MM.1S (cell line): ENCODE measurements at regions not wholly inside any gene's neighbourhood (a gene's known extent, or its start where the extent isn't known, plus 50 kb on each side); places are given as distances from the start of the nearest gene placed in this dataset.

ENCODE experiments used
- DNase-seq: peaks from one replicate; pipeline ENCODE4 v3.0.0-alpha.2; 2015
- H2AFZ ChIP-seq: fragments of 300-600 bp; sonication (generic); 2 replicates; pipeline ENCODE4 v1.6.0; 2016; ENCODE audit warnings: antibody characterized with exemption, low read length
- H3F3A ChIP-seq: fragments of 300-600 bp; sonication (generic); 2 replicates; pipeline ENCODE4 v1.6.1; 2016; ENCODE audit warnings: mild to moderate bottlenecking, antibody characterized with exemption, low read length, moderate library complexity, mixed read lengths; ENCODE audit not compliant: insufficient read depth
- H3K27ac ChIP-seq: fragments of 300-600 bp; sonication (generic); 2 replicates; pipeline ENCODE4 v1.5.1; 2016; ENCODE audit warnings: mild to moderate bottlenecking, low read length
- H3K27me3 ChIP-seq: fragments of 300-600 bp; sonication (generic); replicated peaks from 2 replicates; pipeline ENCODE4 v1.6.0; 2016; ENCODE audit warnings: low read length; ENCODE audit not compliant: insufficient read depth
- H3K36me3 ChIP-seq: fragments of 300-600 bp; sonication (generic); replicated peaks from 2 replicates; pipeline ENCODE4 v1.6.1; 2016; ENCODE audit warnings: mild to moderate bottlenecking, low read length, mixed read lengths; ENCODE audit not compliant: insufficient read depth
- H3K4me1 ChIP-seq: fragments of 300-600 bp; sonication (generic); 2 replicates; pipeline ENCODE4 v1.6.1; 2016; ENCODE audit warnings: low read length, mixed read lengths
- H3K4me2 ChIP-seq: fragments of 300-600 bp; sonication (generic); 2 replicates; pipeline ENCODE4 v1.6.0; 2016; ENCODE audit warnings: low read depth, low read length
- H3K4me3 ChIP-seq: fragments of 300-600 bp; sonication (generic); 2 replicates; pipeline ENCODE4 v1.5.1; 2016; ENCODE audit warnings: low read length, mixed read lengths
- H3K79me2 ChIP-seq: fragments of 300-600 bp; sonication (generic); 2 replicates; pipeline ENCODE4 v1.6.1; 2016; ENCODE audit warnings: mixed run types, low read length, mixed read lengths
- H3K9ac ChIP-seq: fragments of 300-600 bp; sonication (generic); 2 replicates; pipeline ENCODE4 v1.6.1; 2016; ENCODE audit warnings: low read length, mixed read lengths
- H3K9me2 ChIP-seq: fragments of 300-600 bp; sonication (generic); replicated peaks from 2 replicates; pipeline ENCODE4 v1.6.1; 2016; ENCODE audit warnings: mild to moderate bottlenecking, low read length, mixed read lengths; ENCODE audit not compliant: insufficient read depth
- H3K9me3 ChIP-seq: fragments of 300-600 bp; sonication (generic); replicated peaks from 2 replicates; pipeline ENCODE4 v1.6.1; 2016; ENCODE audit warnings: mild to moderate bottlenecking, low read length, mixed read lengths; ENCODE audit not compliant: insufficient read depth
- H4K20me1 ChIP-seq: fragments of 300-600 bp; sonication (generic); 2 replicates; pipeline ENCODE4 v1.6.1; 2016; ENCODE audit warnings: mild to moderate bottlenecking, low read length, moderate library complexity, mixed read lengths; ENCODE audit not compliant: insufficient read depth
- EZH2 ChIP-seq: fragments of 300-600 bp; sonication (generic); optimal IDR thresholded peaks from 2 replicates; pipeline ENCODE3; 2017; ENCODE audit warnings: low read depth, mild to moderate bottlenecking, antibody characterized with exemption, low read length, mixed read lengths
- EZH2phosphoT487 ChIP-seq: fragments of 300-600 bp; sonication (generic); IDR thresholded peaks from 2 replicates; pipeline ENCODE4 v1.6.1; 2018; ENCODE audit warnings: antibody characterized with exemption, low read length
- TF ChIP-seq, protein P1 (sequence below): fragments of 300-600 bp; sonication (generic); IDR thresholded peaks from 2 replicates; pipeline ENCODE4 v1.5.1; 2016; ENCODE audit warnings: antibody characterized with exemption, low read length, mixed read lengths

GRCh38 chr5:104024538-104024937 is 461.9 kb upstream of the NUDT12 start:
- Histone ChIP-seq H3K27ac (no peak overlapping the region), H2AFZ (no peak overlapping the region), H3K4me1 (no peaks in the 10 kb centered on the region), H3K4me2 (no peak overlapping the region), H3K9ac (no peak overlapping the region), H4K20me1 (no peaks in the 10 kb centered on the region), H3K9me3 (no peaks in the 10 kb centered on the region), H3K79me2 (no peaks in the 10 kb centered on the region), H3K4me3 (no peak overlapping the region), H3K9me2 (no peaks in the 10 kb centered on the region), H3F3A (no peaks in the 10 kb centered on the region), H3K27me3 (no peaks in the 10 kb centered on the region), H3K36me3 (no peaks in the 10 kb centered on the region)
- DNase-seq = no peak
- TF ChIP-seq, protein P1, sequence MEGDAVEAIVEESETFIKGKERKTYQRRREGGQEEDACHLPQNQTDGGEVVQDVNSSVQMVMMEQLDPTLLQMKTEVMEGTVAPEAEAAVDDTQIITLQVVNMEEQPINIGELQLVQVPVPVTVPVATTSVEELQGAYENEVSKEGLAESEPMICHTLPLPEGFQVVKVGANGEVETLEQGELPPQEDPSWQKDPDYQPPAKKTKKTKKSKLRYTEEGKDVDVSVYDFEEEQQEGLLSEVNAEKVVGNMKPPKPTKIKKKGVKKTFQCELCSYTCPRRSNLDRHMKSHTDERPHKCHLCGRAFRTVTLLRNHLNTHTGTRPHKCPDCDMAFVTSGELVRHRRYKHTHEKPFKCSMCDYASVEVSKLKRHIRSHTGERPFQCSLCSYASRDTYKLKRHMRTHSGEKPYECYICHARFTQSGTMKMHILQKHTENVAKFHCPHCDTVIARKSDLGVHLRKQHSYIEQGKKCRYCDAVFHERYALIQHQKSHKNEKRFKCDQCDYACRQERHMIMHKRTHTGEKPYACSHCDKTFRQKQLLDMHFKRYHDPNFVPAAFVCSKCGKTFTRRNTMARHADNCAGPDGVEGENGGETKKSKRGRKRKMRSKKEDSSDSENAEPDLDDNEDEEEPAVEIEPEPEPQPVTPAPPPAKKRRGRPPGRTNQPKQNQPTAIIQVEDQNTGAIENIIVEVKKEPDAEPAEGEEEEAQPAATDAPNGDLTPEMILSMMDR = no peak
- TF ChIP-seq EZH2 (no peak), EZH2phosphoT487 (no peak)

GRCh38 chr5:104023739-104024138 is 461.1 kb upstream of the NUDT12 start:
- no peak for TF ChIP-seq EZH2phosphoT487
- no peak for TF ChIP-seq EZH2
- TF ChIP-seq, protein P1 = no peak
- Histone ChIP-seq H3K4me1 (no peaks in the 10 kb centered on the region), H3K27me3 (no peaks in the 10 kb centered on the region)

DNA sequence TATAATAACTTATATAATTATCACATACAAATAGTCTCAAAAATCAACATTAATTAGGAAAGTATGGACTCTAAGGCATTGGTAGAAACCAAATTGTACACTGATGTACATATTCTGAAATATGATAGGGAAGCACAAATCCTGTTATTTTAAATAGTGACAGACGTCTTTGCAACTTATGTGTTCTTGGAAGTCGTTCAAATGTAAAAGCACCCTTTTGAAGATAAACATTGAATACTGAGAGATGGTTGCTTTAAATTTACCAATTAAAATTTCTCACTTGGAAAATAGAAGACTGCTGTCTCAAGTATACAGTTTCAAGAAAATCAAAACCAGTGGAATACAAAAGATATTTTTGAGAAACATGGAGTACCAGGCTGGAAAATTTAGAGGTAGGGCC is 457.4 kb upstream of the NUDT12 start:
- no peak overlapping the region for H3K27ac ChIP-seq
- H3K27me3 ChIP-seq = no peaks in the 10 kb centered on the region
- no peaks in the 10 kb centered on the region for H3K36me3 ChIP-seq
- no peak overlapping the region for H3K4me3 ChIP-seq
- H4K20me1 ChIP-seq = no peaks in the 10 kb centered on the region
- no peaks in the 10 kb centered on the region for H3K4me1 ChIP-seq
- H3K9ac ChIP-seq = no peak overlapping the region
- no peak overlapping the region for H3K4me2 ChIP-seq
- H3K79me2 ChIP-seq = no peaks in the 10 kb centered on the region
- H3K9me2 ChIP-seq = no peaks in the 10 kb centered on the region
- TF ChIP-seq, protein P1 = no peak
- TF ChIP-seq EZH2phosphoT487 (no peak), EZH2 (no peak)
- H3K9me3 ChIP-seq = no peaks in the 10 kb centered on the region
- no peak for DNase-seq
- H3F3A ChIP-seq = no peaks in the 10 kb centered on the region
- no peak overlapping the region for H2AFZ ChIP-seq

More at GRCh38 chr5:104023739-104024138, 461.1 kb upstream of the NUDT12 start:
- no peak overlapping the region for H3K4me3 ChIP-seq
- H3K27ac ChIP-seq = no peak overlapping the region
- H2AFZ ChIP-seq = no peak overlapping the region
- H3K9me2 ChIP-seq = no peaks in the 10 kb centered on the region
- H3K9me3 ChIP-seq = no peaks in the 10 kb centered on the region
- H3K4me2 ChIP-seq = no peak overlapping the region
- no peak overlapping the region for H3K9ac ChIP-seq
- no peak for DNase-seq
- no peaks in the 10 kb centered on the region for H3K36me3 ChIP-seq
- no peaks in the 10 kb centered on the region for H4K20me1 ChIP-seq
- no peaks in the 10 kb centered on the region for H3K79me2 ChIP-seq
- H3F3A ChIP-seq = no peaks in the 10 kb centered on the region
